IMR-90 (cell line): ENCODE measurements at regions not wholly inside any gene's neighbourhood (a gene's known extent, or its start where the extent isn't known, plus 50 kb on each side); places are given as distances from the start of the nearest gene placed in this dataset.

Experiments
- ATAC-seq: fragments of 200-7000 bp; cut with Tn5 transposase; 2 replicates; pipeline ENCODE4 v1.9.1; 2020; ENCODE audit warnings: low read depth, mild to moderate bottlenecking, moderate library complexity
- BruUV-seq: library from RNA; stranded (reverse); fragments of 400-500 nt; replicated peaks from 2 replicates; lab custom pipeline; 2021; lab: Mats Ljungman, UMichigan
- CTCF ChIA-PET: fragments of 300-600 bp; formaldehyde crosslinking; extraction: SDS; loops from one replicate; lab custom pipeline; 2021; ENCODE audit warnings: antibody characterized with exemption; lab: Yijun Ruan, JAX
- POLR2A ChIA-PET: fragments of 300-600 bp; sonication (Branson Sonifier 250); formaldehyde crosslinking; loops from one replicate; lab custom pipeline; 2022; ENCODE audit warnings: antibody characterized with exemption; ENCODE audit not compliant: unreplicated experiment; lab: Charles Lee
- DNase-seq: peaks from one replicate; pipeline ENCODE4 v3.0.0; 2013
- H2AFZ ChIP-seq: replicated peaks from 2 replicates; pipeline ENCODE3; 2013; ENCODE audit warnings: low read length, mild to moderate bottlenecking; ENCODE audit not compliant: poor library complexity
- H2AK5ac ChIP-seq: 2 replicates; pipeline ENCODE4 v1.6.1; 2013; ENCODE audit warnings: low read depth, low read length, inconsistent platforms
- H2AK9ac ChIP-seq: replicated peaks from 2 replicates; pipeline ENCODE3; 2013; ENCODE audit warnings: mild to moderate bottlenecking, low read depth, low read length, moderate library complexity; ENCODE audit not compliant: poor library complexity
- H2BK120ac ChIP-seq: 2 replicates; pipeline ENCODE4 v1.6.1; 2013; ENCODE audit warnings: low read depth, low read length, inconsistent platforms
- H2BK15ac ChIP-seq: 3 replicates; pipeline ENCODE4 v1.6.1; 2013; ENCODE audit warnings: low read depth, low read length, inconsistent platforms
- H2BK20ac ChIP-seq: 2 replicates; pipeline ENCODE4 v1.6.1; 2013; ENCODE audit warnings: low read depth, mild to moderate bottlenecking, inconsistent platforms, low read length, moderate library complexity
- H2BK5ac ChIP-seq: 2 replicates; pipeline ENCODE4 v1.6.1; 2013; ENCODE audit warnings: mild to moderate bottlenecking, low read depth, low read length, inconsistent platforms; ENCODE audit not compliant: poor library complexity, severe bottlenecking
- H3K14ac ChIP-seq: replicated peaks from 2 replicates; pipeline ENCODE4 v1.6.1; 2013; ENCODE audit warnings: low read depth, low read length, inconsistent platforms
- H3K18ac ChIP-seq: 2 replicates; pipeline ENCODE4 v1.6.1; 2013; ENCODE audit warnings: low read depth, low read length, control low read depth
- H3K23ac ChIP-seq: 2 replicates; pipeline ENCODE4 v1.6.1; 2013; ENCODE audit warnings: low read depth, low read length, inconsistent platforms
- H3K27ac ChIP-seq: 2 replicates; pipeline ENCODE4 v1.5.1; 2013; ENCODE audit warnings: mild to moderate bottlenecking, control low read depth, low read length; ENCODE audit not compliant: insufficient read depth
- H3K27me3 ChIP-seq: 2 replicates; pipeline ENCODE4 v1.6.1; 2013; ENCODE audit warnings: low read length; ENCODE audit not compliant: control insufficient read depth, insufficient read depth
- H3K36me3 ChIP-seq: 2 replicates; pipeline ENCODE4 v1.6.1; 2013; ENCODE audit warnings: low read length, mixed read lengths; ENCODE audit not compliant: control insufficient read depth, insufficient read depth
- H3K4ac ChIP-seq: 2 replicates; pipeline ENCODE4 v1.6.1; 2013; ENCODE audit warnings: low read depth, low read length, inconsistent platforms
- H3K4me1 ChIP-seq: 2 replicates; pipeline ENCODE4 v1.6.1; 2013; ENCODE audit warnings: low read length, mixed read lengths; ENCODE audit not compliant: control insufficient read depth, insufficient read depth
- H3K4me2 ChIP-seq: 2 replicates; pipeline ENCODE4 v1.6.1; 2013; ENCODE audit warnings: low read depth, mild to moderate bottlenecking, control low read depth, low read length, moderate library complexity
- H3K4me3 ChIP-seq: 2 replicates; pipeline ENCODE4 v1.5.1; 2013; ENCODE audit warnings: low read depth, mild to moderate bottlenecking, control low read depth, low read length, moderate library complexity; ENCODE audit not compliant: insufficient read depth
- H3K56ac ChIP-seq: 2 replicates; pipeline ENCODE4 v1.6.1; 2013; ENCODE audit warnings: low read length, inconsistent platforms; ENCODE audit not compliant: insufficient read depth; ENCODE audit errors: extremely low read depth
- H3K79me1 ChIP-seq, 2 experiments: 2 replicates each; pipeline ENCODE4 v1.6.1; 2013; ENCODE audit warnings: low read length in 2 of 2, inconsistent platforms in 1 of 2, low read depth in 1 of 2
- H3K9ac ChIP-seq: 2 replicates; pipeline ENCODE4 v1.6.1; 2013; ENCODE audit warnings: low read depth, low read length, control low read depth
- H3K9me1 ChIP-seq: 2 replicates; pipeline ENCODE4 v1.6.1; 2013; ENCODE audit warnings: low read length, inconsistent platforms; ENCODE audit not compliant: insufficient read depth
- H3K9me3 ChIP-seq: 2 replicates; pipeline ENCODE4 v1.6.1; 2013; ENCODE audit warnings: low read length; ENCODE audit not compliant: control insufficient read depth, insufficient read depth
- H4K20me1 ChIP-seq: 2 replicates; pipeline ENCODE4 v1.6.1; 2013; ENCODE audit warnings: low read length, inconsistent platforms; ENCODE audit not compliant: insufficient read depth
- H4K5ac ChIP-seq: 2 replicates; pipeline ENCODE4 v1.6.1; 2013; ENCODE audit warnings: mild to moderate bottlenecking, low read depth, low read length, control low read depth
- H4K8ac ChIP-seq, 2 experiments: 2 replicates each; pipeline ENCODE4 v1.6.1; 2013; ENCODE audit warnings: low read depth in 2 of 2, low read length in 2 of 2, control low read depth in 1 of 2, inconsistent platforms in 1 of 2
- H4K91ac ChIP-seq: 2 replicates; pipeline ENCODE4 v1.6.1; 2013; ENCODE audit warnings: low read depth, low read length, inconsistent platforms; ENCODE audit not compliant: insufficient read depth
- BHLHE40 ChIP-seq: fragments of 150-350 bp; IDR thresholded peaks from 2 replicates; pipeline ENCODE4 v1.6.1; 2016; ENCODE audit warnings: mild to moderate bottlenecking, low read depth, low read length
- CEBPB ChIP-seq: IDR thresholded peaks from 2 replicates; pipeline ENCODE4 v1.6.1; 2012; ENCODE audit warnings: low read depth, low read length, improper control_type of control experiment
- CHD1 ChIP-seq: IDR thresholded peaks from 2 replicates; pipeline ENCODE4 v1.6.1; 2012; ENCODE audit warnings: low read depth, low read length, improper control_type of control experiment
- ELK1 ChIP-seq: fragments of 150-350 bp; IDR thresholded peaks from 2 replicates; pipeline ENCODE4 v1.6.1; 2016; ENCODE audit warnings: low read depth, mild to moderate bottlenecking, low read length, moderate library complexity, borderline replicate concordance
- FOS ChIP-seq: fragments of 150-350 bp; IDR thresholded peaks from 2 replicates; pipeline ENCODE4 v1.6.1; 2016; ENCODE audit warnings: low read depth, low read length
- MXI1 ChIP-seq: IDR thresholded peaks from 2 replicates; pipeline ENCODE4 v1.6.1; 2012; ENCODE audit warnings: low read depth, mild to moderate bottlenecking, low read length, moderate library complexity, borderline replicate concordance
- NFE2L2 ChIP-seq: fragments of 150-350 bp; IDR thresholded peaks from 2 replicates; pipeline ENCODE4 v1.6.1; 2016; ENCODE audit warnings: low read depth, mild to moderate bottlenecking, low read length
- RCOR1 ChIP-seq: IDR thresholded peaks from 2 replicates; pipeline ENCODE4 v1.6.1; 2012; ENCODE audit warnings: mild to moderate bottlenecking, low read length, improper control_type of control experiment; ENCODE audit not compliant: insufficient replicate concordance
- SMC3 ChIP-seq: fragments of 150-350 bp; IDR thresholded peaks from 2 replicates; pipeline ENCODE4 v1.6.1; 2016; ENCODE audit warnings: low read depth, mild to moderate bottlenecking, antibody characterized with exemption, low read length, moderate library complexity
- WGBS, 2 experiments: methylation state at CpG; one replicate each; pipeline versions ENCODE4 v1.1.5 to v1.1.7; 2013; ENCODE audit warnings: missing lambda C conversion rate in 2 of 2; ENCODE audit not compliant: insufficient read length in 1 of 2; ENCODE audit errors: extremely low coverage in 2 of 2; 5-methylcytosine and 5-hydroxymethylcytosine counted together
- dilution Hi-C: fragments of 300-500 bp; cut with HindIII; formaldehyde crosslinking; loops from one replicate; pipeline ENCODE4 v1.14.3; 2018; ENCODE audit warnings: low sequenced_read_pairs; ENCODE audit not compliant: unreplicated experiment
- in situ Hi-C: fragments of 300-500 bp; cut with MboI; formaldehyde crosslinking; loops from 3 replicates; pipeline ENCODE4 v1.14.3; 2019; ENCODE audit warnings: low sequenced_read_pairs, inconsistent platforms, mixed read lengths
- intact Hi-C: fragments of 100-400 bp; cut with micrococcal nuclease; formaldehyde crosslinking; loops from 2 replicates; pipeline ENCODE4 v1.10.0; 2022

- intact Hi-C loops (no loop called here), in situ Hi-C loops (no loop called here), dilution Hi-C loops (loop anchor here (25.0 kb wide), 1 partner anchor 203 kb away; no protein-coding TSS in a partner anchor)
- Histone ChIP-seq H3K4me3 (no peak overlapping the region), H3K79me1 (no peaks in the 10 kb centered on the region), H3K27ac (no peak overlapping the region), H2BK5ac (no peak overlapping the region), H2AFZ (no peak overlapping the region), H3K23ac (no peak overlapping the region), H3K9ac (no peak overlapping the region), H3K9me1 (no peaks in the 10 kb centered on the region), H3K4me2 (no peak overlapping the region), H4K91ac (no peak overlapping the region), H3K14ac (no peak overlapping the region), H3K4ac (no peak overlapping the region), H4K8ac (no peak overlapping the region), H2BK120ac (no peak overlapping the region), H3K27me3 (no peaks in the 10 kb centered on the region; the same call in 1 of the 2 replicates), H2BK15ac (no peak overlapping the region), H3K9me3 (no peaks in the 10 kb centered on the region), H3K36me3 (no peaks in the 10 kb centered on the region), H4K5ac (no peak overlapping the region), H3K4me1 (peaks cover 8% of the 10 kb centered on the region), H2AK5ac (no peak overlapping the region), H2AK9ac (no peak overlapping the region), H4K20me1 (no peaks in the 10 kb centered on the region), H2BK20ac (no peak overlapping the region), H3K56ac (no peak overlapping the region), H3K18ac (no peak overlapping the region)
- TF ChIP-seq SMC3: no peak
- TF ChIP-seq CHD1: no peak
- TF ChIP-seq NFE2L2: no peak
- no peak for TF ChIP-seq MXI1
- TF ChIP-seq ELK1: no peak
- TF ChIP-seq RCOR1: no peak
- no peak for TF ChIP-seq FOS
- TF ChIP-seq BHLHE40: no peak
- TF ChIP-seq CEBPB: no peak
- ChIA-PET POLR2A (no interaction called here), CTCF (no interaction called here)
- DNase-seq (no peak), ATAC-seq (no peak)
- no TSS peak for BruUV-seq
- 92% methylated on average over 3 of the region's 5 CpGs; no CpG with 5 or more reads in 1 of the 2 experiments for WGBS, 2 experiments
These were observed 163.1 kb upstream of the PKDCC start for GRCh38 chr2:41884718-41885117.
